WTC11 (cell line): ENCODE measurements at regions not wholly inside any gene's neighbourhood (a gene's known extent, or its start where the extent isn't known, plus 50 kb on each side); places are given as distances from the start of the nearest gene placed in this dataset.

ENCODE experiments used
- ATAC-seq: fragments of 200-7000 bp; cut with Tn5 transposase; 2 replicates; pipeline ENCODE4 v1.10.0; 2021; ENCODE audit warnings: mild to moderate bottlenecking, moderate library complexity
- CTCF ChIA-PET: fragments of 300-600 bp; sonication (Branson Sonifier 250); formaldehyde crosslinking; loops from one replicate; lab custom pipeline; 2021; ENCODE audit warnings: antibody characterized with exemption; lab: Charles Lee
- POLR2A ChIA-PET: fragments of 350-600 bp; sonication (Branson Sonifier 250); formaldehyde crosslinking; loops from one replicate; lab custom pipeline; 2021; ENCODE audit warnings: antibody characterized with exemption; lab: Charles Lee
- DNase-seq: peaks from one replicate; pipeline ENCODE4 v3.0.0; 2021; ENCODE audit warnings: low spot score
- H3K27ac Mint-ChIP-seq: 2 replicates; pipeline ENCODE4 v1.8.0; 2021; ENCODE audit warnings: mixed read lengths
- H3K27me3 Mint-ChIP-seq: 2 replicates; pipeline ENCODE4 v1.8.0; 2021; ENCODE audit warnings: low read depth, mild to moderate bottlenecking, moderate library complexity, mixed read lengths
- H3K36me3 Mint-ChIP-seq: 2 replicates; pipeline ENCODE4 v1.8.0; 2021; ENCODE audit warnings: mixed read lengths
- H3K4me1 Mint-ChIP-seq: 2 replicates; pipeline ENCODE4 v1.8.0; 2022; ENCODE audit warnings: mixed read lengths
- H3K4me3 Mint-ChIP-seq: 2 replicates; pipeline ENCODE4 v1.8.0; 2021; ENCODE audit warnings: mild to moderate bottlenecking, moderate library complexity, mixed read lengths
- H3K9me3 Mint-ChIP-seq: 2 replicates; pipeline ENCODE4 v1.8.0; 2021; ENCODE audit warnings: mixed read lengths
- GABPB1 ChIP-seq: sonication (generic); formaldehyde crosslinking; IDR thresholded peaks from 2 replicates; pipeline ENCODE4 v1.8.1; 2023; ENCODE audit warnings: mild to moderate bottlenecking, missing genetic modification reagents
- HMGA2 ChIP-seq: fragments of 250-450 bp; sonication (Bioruptor Pico); IDR thresholded peaks from 2 replicates; pipeline ENCODE4 v1.4.0; 2021; ENCODE audit warnings: mild to moderate bottlenecking, moderate library complexity
- JAZF1 ChIP-seq: fragments of 250-450 bp; sonication (Bioruptor Pico); IDR thresholded peaks from 2 replicates; pipeline ENCODE4 v1.9.0; 2021; ENCODE audit warnings: moderate library complexity, mild to moderate bottlenecking, inconsistent platforms
- PRRX2 ChIP-seq: fragments of 250-450 bp; sonication (Bioruptor Pico); IDR thresholded peaks from 2 replicates; pipeline ENCODE4 v1.8.0; 2021; ENCODE audit warnings: mild to moderate bottlenecking
- RELA ChIP-seq: sonication (generic); formaldehyde crosslinking; IDR thresholded peaks from 2 replicates; pipeline ENCODE4 v1.8.1; 2022; ENCODE audit warnings: missing genetic modification reagents, mild to moderate bottlenecking, borderline replicate concordance
- SP1 ChIP-seq: sonication (generic); formaldehyde crosslinking; conservative IDR thresholded peaks from 2 replicates; pipeline ENCODE4 v1.8.1; 2022; ENCODE audit warnings: missing genetic modification reagents
- TCF7 ChIP-seq: sonication (generic); formaldehyde crosslinking; IDR thresholded peaks from 2 replicates; pipeline ENCODE4 v1.8.0; 2022; ENCODE audit warnings: mild to moderate bottlenecking, low read depth, missing genetic modification reagents, moderate library complexity
- TEAD1 ChIP-seq: sonication (generic); formaldehyde crosslinking; IDR thresholded peaks from 2 replicates; pipeline ENCODE4 v1.8.0; 2022; ENCODE audit warnings: mild to moderate bottlenecking, missing genetic modification reagents
- ZNF219 ChIP-seq: sonication (generic); formaldehyde crosslinking; IDR thresholded peaks from 2 replicates; pipeline ENCODE4 v1.8.0; 2023; ENCODE audit warnings: missing genetic modification reagents, mild to moderate bottlenecking, borderline replicate concordance
- ZNF317 ChIP-seq: sonication (generic); formaldehyde crosslinking; IDR thresholded peaks from 2 replicates; pipeline ENCODE4 v1.8.1; 2023; ENCODE audit warnings: low read depth, mild to moderate bottlenecking, moderate library complexity, missing genetic modification reagents, borderline replicate concordance
- ZNF396 ChIP-seq: fragments of 250-450 bp; sonication (Bioruptor Pico); IDR thresholded peaks from 2 replicates; pipeline ENCODE4 v1.8.0; 2021; ENCODE audit warnings: mild to moderate bottlenecking, moderate library complexity, borderline replicate concordance
- ZNF423 ChIP-seq: fragments of 250-450 bp; sonication (Bioruptor Pico); IDR thresholded peaks from 2 replicates; pipeline ENCODE4 v2.1.2; 2022; ENCODE audit warnings: mild to moderate bottlenecking, moderate library complexity
- TF ChIP-seq, protein P1 (sequence below): sonication (generic); formaldehyde crosslinking; IDR thresholded peaks from 2 replicates; pipeline ENCODE4 v1.8.1; 2022; ENCODE audit warnings: low read depth, missing genetic modification reagents, borderline replicate concordance
- TF ChIP-seq, protein P2 (sequence below): sonication (generic); formaldehyde crosslinking; IDR thresholded peaks from 2 replicates; pipeline ENCODE4 v1.8.0; 2023; ENCODE audit warnings: missing genetic modification reagents, mild to moderate bottlenecking, borderline replicate concordance
- TF ChIP-seq, protein P3 (sequence below): sonication (generic); formaldehyde crosslinking; conservative IDR thresholded peaks from 2 replicates; pipeline ENCODE4 v1.8.1; 2022; ENCODE audit warnings: mild to moderate bottlenecking, missing genetic modification reagents
- TF ChIP-seq, protein P4 (sequence below): sonication (generic); formaldehyde crosslinking; conservative IDR thresholded peaks from 2 replicates; pipeline ENCODE4 v1.8.1; 2023; ENCODE audit warnings: mild to moderate bottlenecking, low read depth, missing genetic modification reagents, moderate library complexity
- TF ChIP-seq, protein P5 (sequence below): sonication (generic); formaldehyde crosslinking; IDR thresholded peaks from 2 replicates; pipeline ENCODE4 v1.8.1; 2023; ENCODE audit warnings: mild to moderate bottlenecking, missing genetic modification reagents, moderate library complexity
- TF ChIP-seq, protein P6 (sequence below): fragments of 200-600 bp; IDR thresholded peaks from 2 replicates; pipeline ENCODE4 v1.8.0; 2022; ENCODE audit warnings: antibody characterized with exemption
- TF ChIP-seq, protein P7 (sequence below): sonication (generic); formaldehyde crosslinking; IDR thresholded peaks from 2 replicates; pipeline ENCODE4 v1.8.1; 2022; ENCODE audit warnings: low read depth, mild to moderate bottlenecking, moderate library complexity, missing genetic modification reagents, borderline replicate concordance
- TF ChIP-seq, protein P8 (sequence below): sonication (generic); formaldehyde crosslinking; IDR thresholded peaks from 2 replicates; pipeline ENCODE4 v1.8.1; 2023; ENCODE audit warnings: mild to moderate bottlenecking, missing genetic modification reagents, moderate library complexity

DNA sequence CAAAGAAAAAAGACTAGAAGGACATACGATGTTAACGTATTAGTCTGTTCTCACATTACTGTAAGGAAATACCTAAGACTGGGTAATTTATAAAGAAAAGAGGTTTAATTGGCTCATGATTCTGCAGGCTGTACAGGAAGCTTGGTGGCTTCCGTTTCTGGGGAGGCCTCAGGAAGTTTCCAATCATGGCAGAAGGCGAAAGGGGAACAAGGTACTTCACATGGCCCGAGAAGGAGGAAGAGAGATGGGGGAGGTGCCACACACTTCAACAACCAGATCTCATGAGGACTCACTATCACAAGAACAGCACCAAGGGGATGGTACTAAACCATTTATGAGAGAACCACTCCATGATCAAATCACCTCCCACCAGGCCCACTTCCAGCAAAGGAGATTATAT lies 110.1 kb downstream of the CARTPT start:
- Mint-ChIP-seq H3K4me3 (no peak overlapping the region), H3K27ac (no peak overlapping the region), H3K36me3 (peaks cover 24% of the 10 kb centered on the region), H3K9me3 (peaks cover 46% of the 10 kb centered on the region), H3K4me1 (peaks cover 25% of the 10 kb centered on the region), H3K27me3 (peaks cover 17% of the 10 kb centered on the region)
- no peak for DNase-seq
- POLR2A ChIA-PET, result no interaction called here
- no peak for ATAC-seq
- TF ChIP-seq, protein P1, sequence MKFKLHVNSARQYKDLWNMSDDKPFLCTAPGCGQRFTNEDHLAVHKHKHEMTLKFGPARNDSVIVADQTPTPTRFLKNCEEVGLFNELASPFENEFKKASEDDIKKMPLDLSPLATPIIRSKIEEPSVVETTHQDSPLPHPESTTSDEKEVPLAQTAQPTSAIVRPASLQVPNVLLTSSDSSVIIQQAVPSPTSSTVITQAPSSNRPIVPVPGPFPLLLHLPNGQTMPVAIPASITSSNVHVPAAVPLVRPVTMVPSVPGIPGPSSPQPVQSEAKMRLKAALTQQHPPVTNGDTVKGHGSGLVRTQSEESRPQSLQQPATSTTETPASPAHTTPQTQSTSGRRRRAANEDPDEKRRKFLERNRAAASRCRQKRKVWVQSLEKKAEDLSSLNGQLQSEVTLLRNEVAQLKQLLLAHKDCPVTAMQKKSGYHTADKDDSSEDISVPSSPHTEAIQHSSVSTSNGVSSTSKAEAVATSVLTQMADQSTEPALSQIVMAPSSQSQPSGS (CRISPR knock-in tag), result no peak
- TF ChIP-seq RELA (CRISPR knock-in tag) (no peak), PRRX2 (no peak), JAZF1 (CRISPR knock-in tag) (no peak), ZNF396 (CRISPR knock-in tag) (no peak), ZNF317 (no peak), TEAD1 (CRISPR knock-in tag) (no peak), ZNF219 (no peak), SP1 (CRISPR knock-in tag) (no peak), ZNF423 (CRISPR knock-in tag) (no peak), GABPB1 (CRISPR knock-in tag) (no peak), TCF7 (CRISPR knock-in tag) (no peak), HMGA2 (CRISPR knock-in tag) (no peak)
- TF ChIP-seq, protein P2, sequence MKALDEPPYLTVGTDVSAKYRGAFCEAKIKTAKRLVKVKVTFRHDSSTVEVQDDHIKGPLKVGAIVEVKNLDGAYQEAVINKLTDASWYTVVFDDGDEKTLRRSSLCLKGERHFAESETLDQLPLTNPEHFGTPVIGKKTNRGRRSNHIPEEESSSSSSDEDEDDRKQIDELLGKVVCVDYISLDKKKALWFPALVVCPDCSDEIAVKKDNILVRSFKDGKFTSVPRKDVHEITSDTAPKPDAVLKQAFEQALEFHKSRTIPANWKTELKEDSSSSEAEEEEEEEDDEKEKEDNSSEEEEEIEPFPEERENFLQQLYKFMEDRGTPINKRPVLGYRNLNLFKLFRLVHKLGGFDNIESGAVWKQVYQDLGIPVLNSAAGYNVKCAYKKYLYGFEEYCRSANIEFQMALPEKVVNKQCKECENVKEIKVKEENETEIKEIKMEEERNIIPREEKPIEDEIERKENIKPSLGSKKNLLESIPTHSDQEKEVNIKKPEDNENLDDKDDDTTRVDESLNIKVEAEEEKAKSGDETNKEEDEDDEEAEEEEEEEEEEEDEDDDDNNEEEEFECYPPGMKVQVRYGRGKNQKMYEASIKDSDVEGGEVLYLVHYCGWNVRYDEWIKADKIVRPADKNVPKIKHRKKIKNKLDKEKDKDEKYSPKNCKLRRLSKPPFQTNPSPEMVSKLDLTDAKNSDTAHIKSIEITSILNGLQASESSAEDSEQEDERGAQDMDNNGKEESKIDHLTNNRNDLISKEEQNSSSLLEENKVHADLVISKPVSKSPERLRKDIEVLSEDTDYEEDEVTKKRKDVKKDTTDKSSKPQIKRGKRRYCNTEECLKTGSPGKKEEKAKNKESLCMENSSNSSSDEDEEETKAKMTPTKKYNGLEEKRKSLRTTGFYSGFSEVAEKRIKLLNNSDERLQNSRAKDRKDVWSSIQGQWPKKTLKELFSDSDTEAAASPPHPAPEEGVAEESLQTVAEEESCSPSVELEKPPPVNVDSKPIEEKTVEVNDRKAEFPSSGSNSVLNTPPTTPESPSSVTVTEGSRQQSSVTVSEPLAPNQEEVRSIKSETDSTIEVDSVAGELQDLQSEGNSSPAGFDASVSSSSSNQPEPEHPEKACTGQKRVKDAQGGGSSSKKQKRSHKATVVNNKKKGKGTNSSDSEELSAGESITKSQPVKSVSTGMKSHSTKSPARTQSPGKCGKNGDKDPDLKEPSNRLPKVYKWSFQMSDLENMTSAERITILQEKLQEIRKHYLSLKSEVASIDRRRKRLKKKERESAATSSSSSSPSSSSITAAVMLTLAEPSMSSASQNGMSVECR (CRISPR knock-in tag), result no peak
- TF ChIP-seq, protein P3, sequence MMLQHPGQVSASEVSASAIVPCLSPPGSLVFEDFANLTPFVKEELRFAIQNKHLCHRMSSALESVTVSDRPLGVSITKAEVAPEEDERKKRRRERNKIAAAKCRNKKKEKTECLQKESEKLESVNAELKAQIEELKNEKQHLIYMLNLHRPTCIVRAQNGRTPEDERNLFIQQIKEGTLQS (CRISPR knock-in tag), result no peak
- TF ChIP-seq, protein P4, sequence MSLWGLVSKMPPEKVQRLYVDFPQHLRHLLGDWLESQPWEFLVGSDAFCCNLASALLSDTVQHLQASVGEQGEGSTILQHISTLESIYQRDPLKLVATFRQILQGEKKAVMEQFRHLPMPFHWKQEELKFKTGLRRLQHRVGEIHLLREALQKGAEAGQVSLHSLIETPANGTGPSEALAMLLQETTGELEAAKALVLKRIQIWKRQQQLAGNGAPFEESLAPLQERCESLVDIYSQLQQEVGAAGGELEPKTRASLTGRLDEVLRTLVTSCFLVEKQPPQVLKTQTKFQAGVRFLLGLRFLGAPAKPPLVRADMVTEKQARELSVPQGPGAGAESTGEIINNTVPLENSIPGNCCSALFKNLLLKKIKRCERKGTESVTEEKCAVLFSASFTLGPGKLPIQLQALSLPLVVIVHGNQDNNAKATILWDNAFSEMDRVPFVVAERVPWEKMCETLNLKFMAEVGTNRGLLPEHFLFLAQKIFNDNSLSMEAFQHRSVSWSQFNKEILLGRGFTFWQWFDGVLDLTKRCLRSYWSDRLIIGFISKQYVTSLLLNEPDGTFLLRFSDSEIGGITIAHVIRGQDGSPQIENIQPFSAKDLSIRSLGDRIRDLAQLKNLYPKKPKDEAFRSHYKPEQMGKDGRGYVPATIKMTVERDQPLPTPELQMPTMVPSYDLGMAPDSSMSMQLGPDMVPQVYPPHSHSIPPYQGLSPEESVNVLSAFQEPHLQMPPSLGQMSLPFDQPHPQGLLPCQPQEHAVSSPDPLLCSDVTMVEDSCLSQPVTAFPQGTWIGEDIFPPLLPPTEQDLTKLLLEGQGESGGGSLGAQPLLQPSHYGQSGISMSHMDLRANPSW (CRISPR knock-in tag), result no peak
- TF ChIP-seq, protein P5, sequence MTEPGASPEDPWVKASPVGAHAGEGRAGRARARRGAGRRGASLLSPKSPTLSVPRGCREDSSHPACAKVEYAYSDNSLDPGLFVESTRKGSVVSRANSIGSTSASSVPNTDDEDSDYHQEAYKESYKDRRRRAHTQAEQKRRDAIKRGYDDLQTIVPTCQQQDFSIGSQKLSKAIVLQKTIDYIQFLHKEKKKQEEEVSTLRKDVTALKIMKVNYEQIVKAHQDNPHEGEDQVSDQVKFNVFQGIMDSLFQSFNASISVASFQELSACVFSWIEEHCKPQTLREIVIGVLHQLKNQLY (CRISPR knock-in tag), result no peak
- TF ChIP-seq, protein P6, sequence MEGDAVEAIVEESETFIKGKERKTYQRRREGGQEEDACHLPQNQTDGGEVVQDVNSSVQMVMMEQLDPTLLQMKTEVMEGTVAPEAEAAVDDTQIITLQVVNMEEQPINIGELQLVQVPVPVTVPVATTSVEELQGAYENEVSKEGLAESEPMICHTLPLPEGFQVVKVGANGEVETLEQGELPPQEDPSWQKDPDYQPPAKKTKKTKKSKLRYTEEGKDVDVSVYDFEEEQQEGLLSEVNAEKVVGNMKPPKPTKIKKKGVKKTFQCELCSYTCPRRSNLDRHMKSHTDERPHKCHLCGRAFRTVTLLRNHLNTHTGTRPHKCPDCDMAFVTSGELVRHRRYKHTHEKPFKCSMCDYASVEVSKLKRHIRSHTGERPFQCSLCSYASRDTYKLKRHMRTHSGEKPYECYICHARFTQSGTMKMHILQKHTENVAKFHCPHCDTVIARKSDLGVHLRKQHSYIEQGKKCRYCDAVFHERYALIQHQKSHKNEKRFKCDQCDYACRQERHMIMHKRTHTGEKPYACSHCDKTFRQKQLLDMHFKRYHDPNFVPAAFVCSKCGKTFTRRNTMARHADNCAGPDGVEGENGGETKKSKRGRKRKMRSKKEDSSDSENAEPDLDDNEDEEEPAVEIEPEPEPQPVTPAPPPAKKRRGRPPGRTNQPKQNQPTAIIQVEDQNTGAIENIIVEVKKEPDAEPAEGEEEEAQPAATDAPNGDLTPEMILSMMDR, result no peak
- TF ChIP-seq, protein P7, sequence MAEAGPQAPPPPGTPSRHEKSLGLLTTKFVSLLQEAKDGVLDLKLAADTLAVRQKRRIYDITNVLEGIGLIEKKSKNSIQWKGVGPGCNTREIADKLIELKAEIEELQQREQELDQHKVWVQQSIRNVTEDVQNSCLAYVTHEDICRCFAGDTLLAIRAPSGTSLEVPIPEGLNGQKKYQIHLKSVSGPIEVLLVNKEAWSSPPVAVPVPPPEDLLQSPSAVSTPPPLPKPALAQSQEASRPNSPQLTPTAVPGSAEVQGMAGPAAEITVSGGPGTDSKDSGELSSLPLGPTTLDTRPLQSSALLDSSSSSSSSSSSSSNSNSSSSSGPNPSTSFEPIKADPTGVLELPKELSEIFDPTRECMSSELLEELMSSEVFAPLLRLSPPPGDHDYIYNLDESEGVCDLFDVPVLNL (CRISPR knock-in tag), result no peak
- TF ChIP-seq, protein P8, sequence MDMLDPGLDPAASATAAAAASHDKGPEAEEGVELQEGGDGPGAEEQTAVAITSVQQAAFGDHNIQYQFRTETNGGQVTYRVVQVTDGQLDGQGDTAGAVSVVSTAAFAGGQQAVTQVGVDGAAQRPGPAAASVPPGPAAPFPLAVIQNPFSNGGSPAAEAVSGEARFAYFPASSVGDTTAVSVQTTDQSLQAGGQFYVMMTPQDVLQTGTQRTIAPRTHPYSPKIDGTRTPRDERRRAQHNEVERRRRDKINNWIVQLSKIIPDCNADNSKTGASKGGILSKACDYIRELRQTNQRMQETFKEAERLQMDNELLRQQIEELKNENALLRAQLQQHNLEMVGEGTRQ (CRISPR knock-in tag), result no peak
- CTCF ChIA-PET, result no interaction called here
